ENCODE measurements at regions not wholly inside any gene's neighbourhood (a gene's known extent, or its start where the extent isn't known, plus 50 kb on each side); places are given as distances from the start of the nearest gene placed in this dataset.

- DNase-seq (ENCODE audit: low read depth) = no peak
These were observed 549.8 kb upstream of the FAM241A start for GRCh38 chr4:111595456-111595855.

GRCh38 chr4:111596491-111596890 is 548.8 kb upstream of the FAM241A start:
- no peak for DNase-seq (ENCODE audit: low read depth)

- no peak for DNase-seq (ENCODE audit: low read depth)
These were observed 543.6 kb upstream of the FAM241A start for GRCh38 chr4:111601671-111602070.

- no peak for DNase-seq (ENCODE audit: low read depth)
These were observed 542.4 kb upstream of the FAM241A start for GRCh38 chr4:111602848-111603247.

- no peak for DNase-seq (ENCODE audit: low read depth)
These were observed 540.1 kb upstream of the FAM241A start for GRCh38 chr4:111605111-111605510.

- DNase-seq (ENCODE audit: low read depth) = no peak
These were observed 534.6 kb upstream of the FAM241A start for GRCh38 chr4:111610681-111611080.

GRCh38 chr4:111618908-111619307 is 526.3 kb upstream of the FAM241A start:
- DNase-seq (ENCODE audit: low read depth) = no peak

- no peak for DNase-seq (ENCODE audit: low read depth)
These were observed 516.8 kb upstream of the FAM241A start for GRCh38 chr4:111628437-111628836.

- DNase-seq (ENCODE audit: low read depth) = peak; percentile 17
These were observed 514.5 kb upstream of the FAM241A start for GRCh38 chr4:111630705-111631104.

- no peak for DNase-seq (ENCODE audit: low read depth)
These were observed 513.8 kb upstream of the FAM241A start for GRCh38 chr4:111631215-111631999.

GRCh38 chr4:111632641-111633151 is 512.6 kb upstream of the FAM241A start:
- peak; percentile 28 for DNase-seq (ENCODE audit: low read depth)

GRCh38 chr4:111633663-111634266 is 511.5 kb upstream of the FAM241A start:
- DNase-seq (ENCODE audit: low read depth) = no peak

- DNase-seq (ENCODE audit: low read depth) = no peak
These were observed 509.6 kb upstream of the FAM241A start for GRCh38 chr4:111635646-111636045.

- DNase-seq (ENCODE audit: low read depth) = no peak
These were observed 508.2 kb upstream of the FAM241A start for GRCh38 chr4:111636961-111637585.

- no peak for DNase-seq (ENCODE audit: low read depth)
These were observed 506.0 kb upstream of the FAM241A start for GRCh38 chr4:111639120-111639690.

- DNase-seq (ENCODE audit: low read depth) = no peak
These were observed 505.4 kb upstream of the FAM241A start for GRCh38 chr4:111639876-111640275.

GRCh38 chr4:111641813-111642579 is 503.3 kb upstream of the FAM241A start:
- peak; percentile 93 for DNase-seq (ENCODE audit: low read depth)

- DNase-seq (ENCODE audit: low read depth) = no peak
These were observed 497.2 kb upstream of the FAM241A start for GRCh38 chr4:111648056-111648455.

GRCh38 chr4:111649308-111649707 is 495.9 kb upstream of the FAM241A start:
- no peak for DNase-seq (ENCODE audit: low read depth)

- no peak for DNase-seq (ENCODE audit: low read depth)
These were observed 495.1 kb upstream of the FAM241A start for GRCh38 chr4:111650146-111650545.

GRCh38 chr4:111650674-111651086 is 494.6 kb upstream of the FAM241A start:
- no peak for DNase-seq (ENCODE audit: low read depth)

GRCh38 chr4:111652236-111652635 is 493.0 kb upstream of the FAM241A start:
- no peak for DNase-seq (ENCODE audit: low read depth)
